NCI-H1694 (cell line): ENCODE measurements at regions not wholly inside any gene's neighbourhood (a gene's known extent, or its start where the extent isn't known, plus 50 kb on each side); places are given as distances from the start of the nearest gene placed in this dataset.
"Not testable (repeated sequence)": the region's sequence is repeated elsewhere in the genome, so short reads cannot be mapped to it uniquely, and the experiment has no call there.

ENCODE experiments used
- DNase-seq: peaks from one replicate; lab custom pipeline; 2025; lab: John Stamatoyannopoulos, UW

GRCh38 chr5:29042152-29042551, 2003.8 kb upstream of the CDH9 start:
- no peak for DNase-seq

- DNase-seq, result no peak
Measured at GRCh38 chr5:29040404-29040803, 2002.0 kb upstream of the CDH9 start.

GRCh38 chr5:29039994-29040393, 2001.6 kb upstream of the CDH9 start:
- DNase-seq, result no peak

GRCh38 chr5:29037716-29038115, 1999.3 kb upstream of the CDH9 start:
- no peak for DNase-seq

- no peak for DNase-seq
Measured at GRCh38 chr5:29024052-29024451, 1985.7 kb upstream of the CDH9 start.

- DNase-seq, result no peak
Measured at GRCh38 chr5:29023541-29023940, 1985.2 kb upstream of the CDH9 start.

GRCh38 chr5:29017501-29017900, 1979.1 kb upstream of the CDH9 start:
- DNase-seq, result no peak

- no peak for DNase-seq
Measured at GRCh38 chr5:29016067-29016466, 1977.7 kb upstream of the CDH9 start.

GRCh38 chr5:29015523-29015922, 1977.1 kb upstream of the CDH9 start:
- no peak for DNase-seq

- no peak for DNase-seq
Measured at GRCh38 chr5:29005386-29005785, 1967.0 kb upstream of the CDH9 start.

GRCh38 chr5:29002481-29002880, 1964.1 kb upstream of the CDH9 start:
- DNase-seq, result no peak

GRCh38 chr5:29001666-29002065, 1963.3 kb upstream of the CDH9 start:
- no peak for DNase-seq

- no peak for DNase-seq
Measured at GRCh38 chr5:28984639-28985038, 1946.3 kb upstream of the CDH9 start.

GRCh38 chr5:28975508-28975907, 1937.1 kb upstream of the CDH9 start:
- no peak for DNase-seq

- no peak for DNase-seq
Measured at GRCh38 chr5:28967848-28968247, 1929.5 kb upstream of the CDH9 start.

GRCh38 chr5:28961816-28962215, 1923.4 kb upstream of the CDH9 start:
- DNase-seq, result no peak

- DNase-seq, result no peak
Measured at GRCh38 chr5:28958581-28958980, 1920.2 kb upstream of the CDH9 start.

GRCh38 chr5:28957450-28957849, 1919.1 kb upstream of the CDH9 start:
- DNase-seq, result no peak

- DNase-seq, result no peak
Measured at GRCh38 chr5:28954074-28954473, 1915.7 kb upstream of the CDH9 start.

- no peak for DNase-seq
Measured at GRCh38 chr5:28947865-28948264, 1909.5 kb upstream of the CDH9 start.

GRCh38 chr5:28945859-28946258, 1907.5 kb upstream of the CDH9 start:
- DNase-seq, result no peak

- not testable (repeated sequence) for DNase-seq
Measured at GRCh38 chr5:28929366-28929765, 1891.0 kb upstream of the CDH9 start.

- DNase-seq, result not testable (repeated sequence)
Measured at GRCh38 chr5:28928327-28928790, 1890.0 kb upstream of the CDH9 start.

- no peak for DNase-seq
Measured at GRCh38 chr5:28927559-28928326, 1889.4 kb upstream of the CDH9 start.
